Fibroblast of mammary gland (primary cell): ENCODE measurements at regions not wholly inside any gene's neighbourhood (a gene's known extent, or its start where the extent isn't known, plus 50 kb on each side); places are given as distances from the start of the nearest gene placed in this dataset.
"Not testable (repeated sequence)": the region's sequence is repeated elsewhere in the genome, so short reads cannot be mapped to it uniquely, and the experiment has no call there.

Experiments
- DNase-seq: peaks from one replicate; pipeline ENCODE4 v3.0.0-alpha.2; 2010; ENCODE audit warnings: low read depth
- H3K4me3 ChIP-seq: 2 replicates; pipeline ENCODE4 v1.5.1; 2011; ENCODE audit warnings: low read depth, mild to moderate bottlenecking, low read length, moderate library complexity; ENCODE audit not compliant: control insufficient read depth
- CTCF ChIP-seq: conservative IDR thresholded peaks from 2 replicates; pipeline ENCODE4 v1.5.1; 2011; ENCODE audit warnings: low read depth, low read length, inconsistent platforms; ENCODE audit not compliant: control insufficient read depth, insufficient read depth

GRCh38 chr5:163330723-163331668, 106.4 kb upstream of the CCNG1 start:
- no peak for TF ChIP-seq CTCF
- H3K4me3 ChIP-seq, result no peak overlapping the region
- DNase-seq, result no peak

DNA sequence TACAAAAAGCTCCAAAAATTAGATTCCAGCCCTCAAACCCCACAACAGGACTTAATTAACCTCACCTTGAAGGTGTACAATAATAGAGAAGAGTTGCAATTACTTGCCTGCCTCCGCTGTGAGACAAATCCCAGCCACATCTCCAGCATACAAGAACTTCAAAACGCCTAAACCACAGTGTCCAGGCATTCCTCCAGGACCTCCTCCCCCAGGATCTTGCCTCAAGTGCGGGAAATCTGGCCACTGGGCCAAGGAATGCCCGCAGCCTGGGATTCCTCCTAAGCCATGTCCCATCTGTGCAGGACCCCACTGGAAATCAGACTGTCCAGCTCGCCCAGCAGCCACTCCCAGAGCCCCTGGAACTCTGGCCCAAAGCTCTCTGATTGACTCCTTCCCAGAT, 101.3 kb upstream of the CCNG1 start:
- H3K4me3 ChIP-seq, DNase-seq: not testable (repeated sequence)

GRCh38 chr5:163339148-163339547, 98.2 kb upstream of the CCNG1 start:
- no peak overlapping the region for H3K4me3 ChIP-seq
- DNase-seq, result no peak
- no peak for TF ChIP-seq CTCF

- not testable (repeated sequence) for DNase-seq
Measured at GRCh38 chr5:163340378-163340777, 97.0 kb upstream of the CCNG1 start.

GRCh38 chr5:163342306-163342705, 95.1 kb upstream of the CCNG1 start:
- no peak for TF ChIP-seq CTCF
- DNase-seq, result no peak
- H3K4me3 ChIP-seq, result no peak overlapping the region

More at GRCh38 chr5:163340378-163340777, 97.0 kb upstream of the CCNG1 start:
- H3K4me3 ChIP-seq, result not testable (repeated sequence)

DNA sequence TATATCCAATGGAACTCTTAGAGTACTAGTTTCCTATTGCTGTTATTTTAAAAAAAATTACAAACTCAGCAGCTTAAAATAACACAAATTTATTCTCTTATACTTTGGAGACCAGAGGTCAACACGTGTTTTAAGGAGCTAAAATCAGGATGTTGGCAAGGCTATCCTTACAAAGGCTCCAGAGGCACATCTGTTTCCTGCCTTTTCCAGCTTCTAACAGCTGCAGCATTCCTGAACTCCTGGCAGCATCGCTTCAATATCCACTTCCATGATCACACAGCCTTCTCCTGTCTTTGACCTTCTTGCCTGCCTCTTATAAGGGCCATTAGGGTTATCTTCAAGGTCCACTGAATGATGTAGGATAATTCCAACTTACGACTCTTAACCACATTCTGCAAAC, 92.2 kb upstream of the CCNG1 start:
- H3K4me3 ChIP-seq, result no peak overlapping the region
- no peak for TF ChIP-seq CTCF
- no peak for DNase-seq

- DNase-seq, result peak; percentile 74
- H3K4me3 ChIP-seq, result no peak overlapping the region
- peak; percentile 88 for TF ChIP-seq CTCF
Measured at GRCh38 chr5:163347671-163348070, 89.7 kb upstream of the CCNG1 start.

DNA sequence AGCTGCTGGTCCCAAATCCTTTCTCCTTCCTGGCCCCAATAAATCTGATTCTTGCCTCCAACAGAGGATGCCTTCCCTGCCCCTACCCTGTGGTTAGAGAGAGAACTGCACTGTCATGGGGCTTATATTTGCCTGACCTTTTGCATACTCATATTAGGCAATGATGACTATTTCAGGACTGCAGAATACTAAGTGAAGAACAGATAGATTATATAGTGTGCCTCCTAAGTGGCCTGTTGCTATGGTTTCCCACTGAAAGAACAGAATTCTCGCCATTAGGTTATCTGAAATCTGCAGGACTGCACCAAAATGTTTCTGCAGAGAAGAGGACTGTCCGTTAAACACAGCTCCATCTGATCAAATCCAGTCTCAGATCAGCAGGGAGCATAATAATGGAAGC, 87.3 kb upstream of the CCNG1 start:
- H3K4me3 ChIP-seq, result no peak overlapping the region
- peak; percentile 34 for TF ChIP-seq CTCF
- DNase-seq, result peak; percentile 48
